ENCODE measurements at regions not wholly inside any gene's neighbourhood (a gene's known extent, or its start where the extent isn't known, plus 50 kb on each side); places are given as distances from the start of the nearest gene placed in this dataset.

DNA sequence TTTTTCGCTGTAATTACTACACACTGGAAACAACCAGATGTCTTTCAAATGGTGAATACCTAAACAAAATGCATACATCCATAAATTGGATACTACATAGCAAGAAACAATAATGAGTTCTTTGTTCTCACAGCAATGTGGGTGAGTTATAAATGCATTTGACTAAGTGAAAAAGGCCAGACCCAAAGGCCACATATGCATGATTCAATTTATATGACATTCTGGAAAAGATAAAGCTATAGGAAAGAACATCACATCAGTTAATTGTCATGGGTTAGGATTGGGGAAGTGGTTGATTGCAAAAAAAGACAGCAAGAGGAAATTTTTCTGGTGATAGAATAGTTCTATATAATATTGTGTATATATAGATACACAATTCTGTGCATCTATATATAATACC is 198.9 kb downstream of the CYLC2 start:
- CTCF ChIA-PET = no interaction called here

More for the DNA sequence above, 198.9 kb downstream of the CYLC2 start:
- no peak overlapping the region for H3K4me3 ChIP-seq (replicated peaks in 1 of 3; ENCODE audit: insufficient read depth in 1 of 3, low read depth in 1 of 3, low read length in 3 of 3)
- no peak for DNase-seq (ENCODE audit: low read depth, low spot score)
- H3K4me2 ChIP-seq (ENCODE audit: insufficient read depth, low read length) = no peak overlapping the region
- dilution Hi-C loops (cut with MboI; ENCODE audit: extremely low pct_ligation_motif_present, low sequenced_read_pairs) = no loop called here
- no peak for TF ChIP-seq FOS (IDR thresholded peaks at IDR 0.05; ENCODE audit: borderline replicate concordance, insufficient read depth, low read length)
- no peak for TF ChIP-seq CTCF (IDR thresholded peaks at IDR 0.05; ENCODE audit: extremely low read depth in 1 of 2, insufficient read depth in 1 of 2, low read depth in 1 of 2, low read length in 2 of 2)
- TF ChIP-seq MAX (IDR thresholded peaks at IDR 0.05; ENCODE audit: insufficient read depth, insufficient read length) = no peak
- TF ChIP-seq JUN (IDR thresholded peaks at IDR 0.05; ENCODE audit: borderline replicate concordance, insufficient read depth, insufficient read length, low read depth) = no peak
- TF ChIP-seq POLR2A (IDR thresholded peaks at IDR 0.05; ENCODE audit: low read depth, low read length) = no peak
- no peak for TF ChIP-seq EZH2 (IDR thresholded peaks at IDR 0.05; ENCODE audit: borderline replicate concordance, low read depth, low read length, severe bottlenecking)
- TF ChIP-seq POLR2AphosphoS5 (IDR thresholded peaks at IDR 0.05; ENCODE audit: insufficient read depth, low read depth, low read length) = no peak
- TF ChIP-seq GATA2 (IDR thresholded peaks at IDR 0.05; ENCODE audit: insufficient read depth, insufficient read length, low read depth, low read length) = no peak
- no peak for TF ChIP-seq MYC (IDR thresholded peaks at IDR 0.05; ENCODE audit: low read depth, low read length)
- POLR2A ChIA-PET = no interaction called here
- no peaks in the 10 kb centered on the region for H3K79me2 ChIP-seq (ENCODE audit: control insufficient read depth, insufficient read depth, low read length)
- FAIRE-seq = no peak
- no peaks in the 10 kb centered on the region for H3K4me1 ChIP-seq (ENCODE audit: control insufficient read depth, extremely low read depth, insufficient read depth, low read length)
- peaks cover 2% of the 10 kb centered on the region for H3K9me3 ChIP-seq (replicated peaks; ENCODE audit: control insufficient read depth, insufficient read depth, low read length)
- no peak overlapping the region for H3K9ac ChIP-seq (replicated peaks; ENCODE audit: extremely low read depth, insufficient read depth, low read length)
- intact Hi-C loops (cut with micrococcal nuclease) = no loop called here
- no peak overlapping the region for H2AFZ ChIP-seq (ENCODE audit: low read depth, low read length)
- no peaks in the 10 kb centered on the region for H3K36me3 ChIP-seq (ENCODE audit: control insufficient read depth in 2 of 2, extremely low read depth in 1 of 2, insufficient read depth in 2 of 2, low read length in 2 of 2)
- no TSS peak for BruUV-seq (replicated peaks)
- H3K9me1 ChIP-seq (replicated peaks; ENCODE audit: control insufficient read depth, extremely low read depth, insufficient read depth, low read length) = no peaks in the 10 kb centered on the region
- no peaks in the 10 kb centered on the region for H3K27me3 ChIP-seq (ENCODE audit: control insufficient read depth in 2 of 2, insufficient read depth in 2 of 2, low read length in 2 of 2)
- H4K20me1 ChIP-seq (replicated peaks; ENCODE audit: control insufficient read depth, extremely low read depth, insufficient read depth, low read length) = no peaks in the 10 kb centered on the region
- no peak overlapping the region for H3K27ac ChIP-seq (ENCODE audit: insufficient read depth, low read depth, low read length)
